GM10266 (cell line): ENCODE measurements at regions not wholly inside any gene's neighbourhood (a gene's known extent, or its start where the extent isn't known, plus 50 kb on each side); places are given as distances from the start of the nearest gene placed in this dataset.

ENCODE experiments used
- DNase-seq: peaks from one replicate; pipeline ENCODE4 v3.0.0; 2012; ENCODE audit errors: extremely low spot score
- TF ChIP-seq, protein P1 (sequence below): IDR thresholded peaks from 2 replicates; pipeline ENCODE4 v1.5.1; 2012; ENCODE audit warnings: mild to moderate bottlenecking, low read depth; ENCODE audit not compliant: control insufficient read depth, insufficient read depth; ENCODE audit errors: missing control alignments

DNA sequence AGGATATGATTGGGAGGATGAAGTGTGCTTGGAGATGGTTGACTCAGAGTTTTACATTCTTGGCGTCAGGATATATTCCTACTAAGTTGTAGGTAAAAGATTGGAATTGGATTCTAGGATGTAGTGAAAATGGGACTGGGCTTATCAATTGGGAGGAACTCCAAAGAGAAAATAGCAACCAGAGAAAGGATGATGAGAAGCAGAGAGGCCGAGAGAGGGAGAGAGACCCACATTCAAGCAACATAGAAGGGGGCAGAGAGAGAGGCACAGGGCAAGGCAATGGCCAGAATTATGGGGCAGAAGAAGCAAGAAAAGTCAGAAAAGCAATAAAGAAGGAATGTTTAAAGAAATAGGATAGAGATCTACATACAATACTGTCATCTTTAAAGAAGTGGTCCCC, 217.9 kb upstream of the ACTBL2 start:
- TF ChIP-seq, protein P1, sequence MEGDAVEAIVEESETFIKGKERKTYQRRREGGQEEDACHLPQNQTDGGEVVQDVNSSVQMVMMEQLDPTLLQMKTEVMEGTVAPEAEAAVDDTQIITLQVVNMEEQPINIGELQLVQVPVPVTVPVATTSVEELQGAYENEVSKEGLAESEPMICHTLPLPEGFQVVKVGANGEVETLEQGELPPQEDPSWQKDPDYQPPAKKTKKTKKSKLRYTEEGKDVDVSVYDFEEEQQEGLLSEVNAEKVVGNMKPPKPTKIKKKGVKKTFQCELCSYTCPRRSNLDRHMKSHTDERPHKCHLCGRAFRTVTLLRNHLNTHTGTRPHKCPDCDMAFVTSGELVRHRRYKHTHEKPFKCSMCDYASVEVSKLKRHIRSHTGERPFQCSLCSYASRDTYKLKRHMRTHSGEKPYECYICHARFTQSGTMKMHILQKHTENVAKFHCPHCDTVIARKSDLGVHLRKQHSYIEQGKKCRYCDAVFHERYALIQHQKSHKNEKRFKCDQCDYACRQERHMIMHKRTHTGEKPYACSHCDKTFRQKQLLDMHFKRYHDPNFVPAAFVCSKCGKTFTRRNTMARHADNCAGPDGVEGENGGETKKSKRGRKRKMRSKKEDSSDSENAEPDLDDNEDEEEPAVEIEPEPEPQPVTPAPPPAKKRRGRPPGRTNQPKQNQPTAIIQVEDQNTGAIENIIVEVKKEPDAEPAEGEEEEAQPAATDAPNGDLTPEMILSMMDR: no peak
- DNase-seq: no peak

DNA sequence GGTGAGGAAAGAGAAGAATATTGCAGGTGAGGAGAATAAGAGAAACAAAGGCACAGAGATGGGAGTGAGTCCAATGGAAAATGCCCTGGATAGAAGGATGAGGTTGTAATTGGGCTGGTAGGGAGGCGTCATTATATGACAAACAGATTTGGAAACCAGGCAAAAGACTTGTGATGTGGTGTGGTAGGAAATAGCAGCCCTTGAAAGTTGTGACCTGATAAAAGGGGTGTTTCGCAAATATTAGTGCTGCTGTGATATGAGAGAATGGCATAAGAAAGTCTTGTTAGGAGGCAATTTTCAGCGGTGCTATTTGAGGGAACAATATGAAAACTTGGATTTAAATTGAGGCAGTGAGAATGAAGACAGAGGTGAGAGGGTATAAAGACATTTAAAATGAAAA, 217.5 kb upstream of the ACTBL2 start:
- TF ChIP-seq, protein P1: no peak
- no peak for DNase-seq

DNA sequence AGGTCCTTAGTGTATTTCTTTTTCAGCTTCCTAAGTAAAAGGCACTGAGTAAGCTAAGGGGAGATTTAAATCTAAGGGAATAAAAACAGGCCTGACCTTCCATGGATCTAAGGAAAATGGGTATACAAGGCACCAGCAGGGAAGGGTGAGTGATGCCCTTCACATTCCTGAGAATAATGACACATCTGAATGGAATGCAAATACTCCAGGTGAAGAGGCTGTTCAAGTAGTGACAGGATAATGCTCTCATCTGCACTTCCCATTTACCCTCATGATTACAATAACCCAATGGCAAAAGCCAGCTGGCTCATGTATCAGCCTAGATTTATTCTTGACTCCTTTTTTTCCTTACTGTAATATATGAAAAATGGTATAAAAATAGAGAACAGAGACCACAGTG, 216.2 kb upstream of the ACTBL2 start:
- TF ChIP-seq, protein P1: no peak
- DNase-seq: no peak

DNA sequence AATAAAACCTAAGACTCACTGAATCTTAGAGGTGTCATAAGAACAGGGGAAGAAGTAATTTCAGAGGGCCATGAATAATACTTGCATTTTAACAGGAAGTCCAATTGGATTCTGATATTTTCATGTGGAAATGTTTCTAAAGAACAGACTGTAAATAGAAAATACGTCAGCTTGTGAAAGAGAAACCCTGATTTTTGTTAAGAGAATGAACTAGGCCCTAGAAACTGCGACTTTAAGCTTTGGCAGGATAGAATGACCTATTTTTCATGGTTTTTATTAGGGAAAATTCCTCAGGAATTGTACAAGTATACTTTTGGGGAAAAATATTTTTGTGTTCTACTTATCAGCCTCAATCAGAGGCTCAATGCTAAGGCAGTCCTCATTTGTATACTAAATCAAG, 215.5 kb upstream of the ACTBL2 start:
- TF ChIP-seq, protein P1: no peak
- no peak for DNase-seq

DNA sequence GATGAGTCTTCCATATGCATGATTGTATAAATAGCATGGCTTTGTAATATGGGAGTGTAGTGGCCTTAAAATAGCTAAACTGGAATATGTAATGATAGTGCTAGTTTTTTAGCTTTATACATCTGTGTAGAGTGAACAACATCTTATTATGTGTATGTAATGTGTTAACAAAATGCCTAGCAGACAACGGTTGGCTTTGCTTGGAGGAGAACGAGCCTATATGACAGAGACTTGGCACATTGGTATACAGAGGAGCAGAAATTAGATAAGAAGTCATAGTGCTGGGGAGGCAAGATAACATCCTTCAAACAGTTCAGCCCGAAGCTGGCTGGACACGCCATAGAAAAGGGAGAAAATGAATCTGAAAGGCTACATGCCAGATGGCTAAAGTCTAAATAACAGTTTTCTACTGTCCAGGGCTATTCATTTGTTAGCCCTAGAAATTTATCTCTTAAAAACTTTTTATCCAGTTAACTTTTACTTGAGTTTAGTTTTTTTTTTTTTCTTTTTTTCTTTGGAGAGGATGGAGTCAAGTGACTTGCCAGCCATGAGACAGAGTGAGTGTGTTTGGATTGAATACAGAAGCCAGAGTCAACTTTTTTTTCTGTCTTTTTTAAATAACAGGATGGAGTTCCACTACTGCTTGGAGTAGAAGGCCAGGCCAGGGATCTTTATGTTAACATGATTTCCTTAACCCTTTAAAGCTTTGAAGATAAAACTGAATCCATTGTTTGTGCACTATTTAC, 214.4 kb upstream of the ACTBL2 start:
- DNase-seq: no peak
- TF ChIP-seq, protein P1: no peak

DNA sequence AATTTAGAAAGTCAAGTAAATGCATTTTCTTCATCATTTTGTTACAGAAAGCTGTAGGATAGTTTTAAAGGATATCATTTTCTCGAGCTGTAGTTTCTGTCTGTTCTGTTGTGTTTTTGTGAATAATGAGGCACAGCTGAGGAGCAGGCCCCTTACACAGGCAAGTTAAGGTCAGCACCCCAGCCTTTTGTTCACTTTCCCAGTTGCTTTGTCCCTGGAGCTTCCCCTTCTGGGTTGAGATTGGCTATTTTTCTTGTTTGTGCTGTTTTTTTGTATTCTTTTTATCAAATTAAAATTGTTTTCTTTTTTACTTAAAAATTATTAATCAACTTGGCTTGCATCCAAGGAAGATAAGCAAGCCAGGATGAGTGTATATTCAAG, 213.8 kb upstream of the ACTBL2 start:
- no peak for DNase-seq
- TF ChIP-seq, protein P1: no peak

DNA sequence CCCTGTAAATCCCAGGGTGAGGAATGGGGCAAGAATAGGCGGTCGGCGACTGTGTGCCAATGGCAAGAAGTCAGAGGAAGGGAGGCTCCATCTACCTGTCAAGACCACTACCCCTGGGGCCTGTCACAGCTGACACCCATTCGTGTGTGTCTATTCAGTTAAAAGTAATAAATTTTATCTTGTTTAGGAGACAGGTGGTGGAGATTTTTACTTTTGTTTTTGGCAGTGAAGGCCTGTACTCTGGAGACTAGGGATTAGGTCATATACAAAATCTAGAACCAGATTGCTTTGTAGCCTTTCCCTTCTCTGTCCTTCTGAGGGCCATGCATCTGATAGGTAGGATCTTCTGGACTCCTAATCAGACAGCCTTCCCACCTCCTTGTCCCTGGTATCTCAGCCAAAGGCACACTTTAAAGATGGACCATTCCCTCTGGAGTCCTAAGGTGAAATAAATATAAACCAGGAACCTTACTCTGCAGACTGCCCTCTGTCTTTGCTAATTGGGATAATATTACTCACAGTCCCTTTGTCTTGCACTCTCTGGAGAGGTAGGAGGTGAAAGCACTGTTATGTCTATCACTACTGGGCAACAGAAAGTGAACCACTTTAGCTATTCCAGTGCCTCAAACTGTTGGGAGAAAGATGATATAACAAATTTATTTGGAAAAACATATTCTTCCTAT, 213.2 kb upstream of the ACTBL2 start:
- DNase-seq: no peak
- TF ChIP-seq, protein P1: no peak
